ENCODE measurements at regions not wholly inside any gene's neighbourhood (a gene's known extent, or its start where the extent isn't known, plus 50 kb on each side); places are given as distances from the start of the nearest gene placed in this dataset.

DNA sequence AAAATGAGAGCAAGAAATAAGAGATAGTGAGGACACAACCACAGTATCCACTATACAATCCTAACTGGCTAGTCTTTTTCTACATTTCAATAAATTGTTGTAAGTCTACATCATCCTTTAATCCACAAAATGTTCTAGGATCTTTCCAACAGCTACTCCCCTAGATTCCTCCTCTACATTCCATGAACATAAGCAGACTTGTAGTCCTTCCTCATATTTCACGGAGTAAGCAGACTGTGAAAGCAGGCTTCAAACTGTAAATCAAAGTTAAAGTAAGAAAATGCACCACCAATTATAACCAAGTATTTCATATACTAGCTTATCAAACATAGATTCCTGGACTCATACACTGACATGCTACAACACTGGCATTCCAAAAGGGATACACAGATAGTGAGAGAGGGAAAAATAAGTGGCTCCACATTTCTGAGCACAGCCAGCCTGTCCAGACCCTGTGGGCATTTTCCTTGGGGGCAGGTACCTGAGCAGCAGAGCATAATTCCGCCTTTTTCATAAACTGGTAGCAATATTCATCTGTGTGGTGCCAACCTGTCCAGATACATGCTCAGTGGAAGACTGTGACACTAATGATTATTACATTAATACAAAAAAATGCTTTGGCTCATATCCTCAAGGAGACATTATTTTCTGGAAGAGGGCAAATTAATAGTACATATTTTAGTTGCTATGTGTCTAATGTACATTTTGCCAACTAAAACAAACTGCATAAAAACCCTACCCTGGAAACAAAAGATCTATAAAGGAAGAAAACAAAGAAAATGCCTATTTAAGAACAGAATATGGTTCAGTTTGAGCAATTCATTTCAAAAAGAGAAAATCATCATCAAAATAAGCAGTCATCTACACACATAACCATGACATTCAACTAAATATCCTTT is 113.3 kb upstream of the FSCB start:
- H3K27me3 ChIP-seq (ENCODE audit: insufficient read depth, insufficient read length): no peaks in the 10 kb centered on the region
- no peak overlapping the region for H3K4me3 ChIP-seq (ENCODE audit: insufficient read length, low read depth)
- TF ChIP-seq YY1 (IDR thresholded peaks at IDR 0.05; ENCODE audit: insufficient read depth, insufficient read length) (no peak), ZNF274 (IDR thresholded peaks at IDR 0.05; ENCODE audit: low read depth, low read length) (no peak), SUZ12 (IDR thresholded peaks at IDR 0.05; ENCODE audit: extremely low read depth, insufficient read depth, insufficient read length) (no peak)
- H3K9me3 ChIP-seq (ENCODE audit: insufficient read depth, low read length): no peaks in the 10 kb centered on the region
- no peak for DNase-seq (ENCODE audit: low read depth, low spot score)
- no peaks in the 10 kb centered on the region for H3K4me1 ChIP-seq (ENCODE audit: insufficient read depth, insufficient read length)
- H3K36me3 ChIP-seq (ENCODE audit: insufficient read depth, insufficient read length, low read length): no peaks in the 10 kb centered on the region
- no peak overlapping the region for H3K9ac ChIP-seq (ENCODE audit: insufficient read length, low read depth)

DNA sequence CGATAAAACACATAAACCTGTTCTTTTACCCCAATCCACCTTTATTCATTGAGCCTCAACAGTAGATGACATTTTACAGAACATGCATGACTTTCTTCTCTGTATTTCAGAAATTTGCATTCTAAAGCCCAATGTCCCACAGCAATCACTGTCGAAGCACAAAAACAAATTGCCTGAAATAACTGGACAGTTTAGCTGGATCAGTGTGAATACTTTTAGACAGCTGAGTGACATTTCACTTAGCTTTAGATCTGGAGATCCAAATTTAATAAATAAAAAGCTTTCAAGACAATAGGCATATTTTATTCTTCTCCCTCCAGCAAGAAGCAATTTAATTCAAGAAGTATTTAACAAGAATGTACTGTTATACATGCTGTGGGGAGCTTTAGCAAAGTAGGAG is 109.1 kb upstream of the FSCB start:
- no peak for TF ChIP-seq SUZ12 (IDR thresholded peaks at IDR 0.05; ENCODE audit: extremely low read depth, insufficient read depth, insufficient read length)
- H3K27me3 ChIP-seq (ENCODE audit: insufficient read depth, insufficient read length): no peaks in the 10 kb centered on the region
- DNase-seq (ENCODE audit: low read depth, low spot score): no peak
- no peaks in the 10 kb centered on the region for H3K9me3 ChIP-seq (ENCODE audit: insufficient read depth, low read length)
- H3K9ac ChIP-seq (ENCODE audit: insufficient read length, low read depth): no peak overlapping the region
- no peaks in the 10 kb centered on the region for H3K4me1 ChIP-seq (ENCODE audit: insufficient read depth, insufficient read length)
- H3K4me3 ChIP-seq (ENCODE audit: insufficient read length, low read depth): no peak overlapping the region
- H3K36me3 ChIP-seq (ENCODE audit: insufficient read depth, insufficient read length, low read length): no peaks in the 10 kb centered on the region

DNA sequence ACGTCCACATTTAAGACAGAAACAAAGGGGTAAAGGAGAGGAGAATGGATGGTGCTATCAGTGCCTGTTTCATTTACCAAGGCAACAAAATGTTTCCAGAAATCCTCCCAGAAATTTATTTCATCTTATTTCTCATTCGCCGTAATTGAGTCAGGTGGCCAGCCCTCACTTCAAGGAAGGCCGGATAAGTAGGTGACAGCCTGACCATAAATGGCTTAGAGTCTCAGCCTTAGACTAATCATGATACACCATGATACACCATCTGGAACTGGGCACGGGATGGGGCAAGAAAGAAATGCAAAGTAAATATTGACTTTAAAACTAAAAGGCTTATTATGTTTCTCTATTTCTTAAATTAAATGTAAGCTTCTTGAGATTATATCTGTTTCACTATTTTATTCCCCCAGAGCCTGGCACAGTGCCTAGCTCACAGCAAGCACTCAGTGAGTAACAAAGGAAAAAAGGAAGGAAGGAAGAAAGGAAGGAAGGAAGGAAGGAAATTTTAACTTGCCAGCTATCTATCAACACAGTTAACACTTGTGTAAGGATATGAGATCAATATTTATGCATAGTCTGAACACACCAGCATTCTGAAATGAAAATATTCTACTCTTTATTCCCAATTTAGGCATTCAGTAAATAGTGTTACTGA is 106.1 kb upstream of the FSCB start:
- DNase-seq (ENCODE audit: low read depth, low spot score): no peak
- Histone ChIP-seq H3K27me3 (ENCODE audit: insufficient read depth, insufficient read length) (no peaks in the 10 kb centered on the region), H3K4me3 (ENCODE audit: insufficient read length, low read depth) (no peak overlapping the region), H3K36me3 (ENCODE audit: insufficient read depth, insufficient read length, low read length) (no peaks in the 10 kb centered on the region), H3K4me1 (ENCODE audit: insufficient read depth, insufficient read length) (no peaks in the 10 kb centered on the region), H3K9ac (ENCODE audit: insufficient read length, low read depth) (no peak overlapping the region), H3K9me3 (ENCODE audit: insufficient read depth, low read length) (no peaks in the 10 kb centered on the region)
- TF ChIP-seq YY1 (IDR thresholded peaks at IDR 0.05; ENCODE audit: insufficient read depth, insufficient read length) (no peak), SUZ12 (IDR thresholded peaks at IDR 0.05; ENCODE audit: extremely low read depth, insufficient read depth, insufficient read length) (no peak), ZNF274 (IDR thresholded peaks at IDR 0.05; ENCODE audit: low read depth, low read length) (no peak)

- H3K27me3 ChIP-seq (ENCODE audit: insufficient read depth, insufficient read length): no peaks in the 10 kb centered on the region
- no peaks in the 10 kb centered on the region for H3K9me3 ChIP-seq (ENCODE audit: insufficient read depth, low read length)
- no peaks in the 10 kb centered on the region for H3K36me3 ChIP-seq (ENCODE audit: insufficient read depth, insufficient read length, low read length)
- H3K4me1 ChIP-seq (ENCODE audit: insufficient read depth, insufficient read length): no peaks in the 10 kb centered on the region
- no peak for DNase-seq (ENCODE audit: low read depth, low spot score)
- TF ChIP-seq ZNF274 (IDR thresholded peaks at IDR 0.05; ENCODE audit: low read depth, low read length): no peak
- no peak for TF ChIP-seq YY1 (IDR thresholded peaks at IDR 0.05; ENCODE audit: insufficient read depth, insufficient read length)
- TF ChIP-seq SUZ12 (IDR thresholded peaks at IDR 0.05; ENCODE audit: extremely low read depth, insufficient read depth, insufficient read length): no peak
- H3K4me3 ChIP-seq (ENCODE audit: insufficient read length, low read depth): no peak overlapping the region
- no peak overlapping the region for H3K9ac ChIP-seq (ENCODE audit: insufficient read length, low read depth)
Observed at GRCh38 chr14:44612002-44612401, 104.9 kb upstream of the FSCB start.

GRCh38 chr14:44609876-44610510 is 102.9 kb upstream of the FSCB start:
- TF ChIP-seq SUZ12 (IDR thresholded peaks at IDR 0.05; ENCODE audit: extremely low read depth, insufficient read depth, insufficient read length) (no peak), YY1 (IDR thresholded peaks at IDR 0.05; ENCODE audit: insufficient read depth, insufficient read length) (no peak), ZNF274 (IDR thresholded peaks at IDR 0.05; ENCODE audit: low read depth, low read length) (no peak)
- DNase-seq (ENCODE audit: low read depth, low spot score): no peak

GRCh38 chr14:44609201-44609600 is 102.1 kb upstream of the FSCB start:
- no peak for DNase-seq (ENCODE audit: low read depth, low spot score)
- Histone ChIP-seq H3K9me3 (ENCODE audit: insufficient read depth, low read length) (no peaks in the 10 kb centered on the region), H3K36me3 (ENCODE audit: insufficient read depth, insufficient read length, low read length) (no peaks in the 10 kb centered on the region), H3K4me3 (ENCODE audit: insufficient read length, low read depth) (no peak overlapping the region), H3K4me1 (ENCODE audit: insufficient read depth, insufficient read length) (no peaks in the 10 kb centered on the region), H3K9ac (ENCODE audit: insufficient read length, low read depth) (no peak overlapping the region), H3K27me3 (ENCODE audit: insufficient read depth, insufficient read length) (no peaks in the 10 kb centered on the region)
- TF ChIP-seq SUZ12 (IDR thresholded peaks at IDR 0.05; ENCODE audit: extremely low read depth, insufficient read depth, insufficient read length): no peak

More at GRCh38 chr14:44609876-44610510, 102.9 kb upstream of the FSCB start:
- H3K9ac ChIP-seq (ENCODE audit: insufficient read length, low read depth): no peak overlapping the region
- no peaks in the 10 kb centered on the region for H3K4me1 ChIP-seq (ENCODE audit: insufficient read depth, insufficient read length)
- no peak overlapping the region for H3K4me3 ChIP-seq (ENCODE audit: insufficient read length, low read depth)
- H3K9me3 ChIP-seq (ENCODE audit: insufficient read depth, low read length): no peaks in the 10 kb centered on the region
- no peaks in the 10 kb centered on the region for H3K36me3 ChIP-seq (ENCODE audit: insufficient read depth, insufficient read length, low read length)
- no peaks in the 10 kb centered on the region for H3K27me3 ChIP-seq (ENCODE audit: insufficient read depth, insufficient read length)

- no peak for DNase-seq (ENCODE audit: low read depth, low spot score)
- H3K9me3 ChIP-seq (ENCODE audit: insufficient read depth, low read length): no peaks in the 10 kb centered on the region
- no peaks in the 10 kb centered on the region for H3K36me3 ChIP-seq (ENCODE audit: insufficient read depth, insufficient read length, low read length)
- no peak overlapping the region for H3K9ac ChIP-seq (ENCODE audit: insufficient read length, low read depth)
- H3K27me3 ChIP-seq (ENCODE audit: insufficient read depth, insufficient read length): no peaks in the 10 kb centered on the region
- no peaks in the 10 kb centered on the region for H3K4me1 ChIP-seq (ENCODE audit: insufficient read depth, insufficient read length)
- TF ChIP-seq YY1 (IDR thresholded peaks at IDR 0.05; ENCODE audit: insufficient read depth, insufficient read length) (no peak), ZNF274 (IDR thresholded peaks at IDR 0.05; ENCODE audit: low read depth, low read length) (no peak), SUZ12 (IDR thresholded peaks at IDR 0.05; ENCODE audit: extremely low read depth, insufficient read depth, insufficient read length) (no peak)
- no peak overlapping the region for H3K4me3 ChIP-seq (ENCODE audit: insufficient read length, low read depth)
Observed at GRCh38 chr14:44607701-44608100, 100.6 kb upstream of the FSCB start.

Data from NT2/D1 (cell line).